ENCODE measurements at regions not wholly inside any gene's neighbourhood (a gene's known extent, or its start where the extent isn't known, plus 50 kb on each side); places are given as distances from the start of the nearest gene placed in this dataset.

DNA sequence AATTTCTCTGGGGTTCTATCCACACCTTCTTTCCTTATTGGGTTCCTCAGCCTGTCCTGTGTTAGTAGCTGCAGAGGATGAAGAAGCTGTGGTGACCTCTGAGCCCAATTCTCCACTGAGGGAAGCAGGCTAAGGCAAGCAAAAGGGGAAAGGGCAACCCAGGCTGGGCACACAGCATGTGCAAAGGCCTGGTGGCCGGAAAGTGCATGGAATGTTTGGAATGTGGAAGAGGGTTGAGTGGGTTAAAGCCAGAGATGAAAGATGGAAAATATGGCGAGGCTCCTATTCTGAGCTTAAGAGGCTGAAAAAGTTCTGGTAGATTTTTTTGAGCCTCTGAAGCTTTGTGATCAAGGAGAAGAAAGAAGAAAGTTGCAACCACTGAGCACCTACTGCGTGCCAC lies 247.1 kb downstream of the MIAT start (continued):
- TF ChIP-seq, protein P1, sequence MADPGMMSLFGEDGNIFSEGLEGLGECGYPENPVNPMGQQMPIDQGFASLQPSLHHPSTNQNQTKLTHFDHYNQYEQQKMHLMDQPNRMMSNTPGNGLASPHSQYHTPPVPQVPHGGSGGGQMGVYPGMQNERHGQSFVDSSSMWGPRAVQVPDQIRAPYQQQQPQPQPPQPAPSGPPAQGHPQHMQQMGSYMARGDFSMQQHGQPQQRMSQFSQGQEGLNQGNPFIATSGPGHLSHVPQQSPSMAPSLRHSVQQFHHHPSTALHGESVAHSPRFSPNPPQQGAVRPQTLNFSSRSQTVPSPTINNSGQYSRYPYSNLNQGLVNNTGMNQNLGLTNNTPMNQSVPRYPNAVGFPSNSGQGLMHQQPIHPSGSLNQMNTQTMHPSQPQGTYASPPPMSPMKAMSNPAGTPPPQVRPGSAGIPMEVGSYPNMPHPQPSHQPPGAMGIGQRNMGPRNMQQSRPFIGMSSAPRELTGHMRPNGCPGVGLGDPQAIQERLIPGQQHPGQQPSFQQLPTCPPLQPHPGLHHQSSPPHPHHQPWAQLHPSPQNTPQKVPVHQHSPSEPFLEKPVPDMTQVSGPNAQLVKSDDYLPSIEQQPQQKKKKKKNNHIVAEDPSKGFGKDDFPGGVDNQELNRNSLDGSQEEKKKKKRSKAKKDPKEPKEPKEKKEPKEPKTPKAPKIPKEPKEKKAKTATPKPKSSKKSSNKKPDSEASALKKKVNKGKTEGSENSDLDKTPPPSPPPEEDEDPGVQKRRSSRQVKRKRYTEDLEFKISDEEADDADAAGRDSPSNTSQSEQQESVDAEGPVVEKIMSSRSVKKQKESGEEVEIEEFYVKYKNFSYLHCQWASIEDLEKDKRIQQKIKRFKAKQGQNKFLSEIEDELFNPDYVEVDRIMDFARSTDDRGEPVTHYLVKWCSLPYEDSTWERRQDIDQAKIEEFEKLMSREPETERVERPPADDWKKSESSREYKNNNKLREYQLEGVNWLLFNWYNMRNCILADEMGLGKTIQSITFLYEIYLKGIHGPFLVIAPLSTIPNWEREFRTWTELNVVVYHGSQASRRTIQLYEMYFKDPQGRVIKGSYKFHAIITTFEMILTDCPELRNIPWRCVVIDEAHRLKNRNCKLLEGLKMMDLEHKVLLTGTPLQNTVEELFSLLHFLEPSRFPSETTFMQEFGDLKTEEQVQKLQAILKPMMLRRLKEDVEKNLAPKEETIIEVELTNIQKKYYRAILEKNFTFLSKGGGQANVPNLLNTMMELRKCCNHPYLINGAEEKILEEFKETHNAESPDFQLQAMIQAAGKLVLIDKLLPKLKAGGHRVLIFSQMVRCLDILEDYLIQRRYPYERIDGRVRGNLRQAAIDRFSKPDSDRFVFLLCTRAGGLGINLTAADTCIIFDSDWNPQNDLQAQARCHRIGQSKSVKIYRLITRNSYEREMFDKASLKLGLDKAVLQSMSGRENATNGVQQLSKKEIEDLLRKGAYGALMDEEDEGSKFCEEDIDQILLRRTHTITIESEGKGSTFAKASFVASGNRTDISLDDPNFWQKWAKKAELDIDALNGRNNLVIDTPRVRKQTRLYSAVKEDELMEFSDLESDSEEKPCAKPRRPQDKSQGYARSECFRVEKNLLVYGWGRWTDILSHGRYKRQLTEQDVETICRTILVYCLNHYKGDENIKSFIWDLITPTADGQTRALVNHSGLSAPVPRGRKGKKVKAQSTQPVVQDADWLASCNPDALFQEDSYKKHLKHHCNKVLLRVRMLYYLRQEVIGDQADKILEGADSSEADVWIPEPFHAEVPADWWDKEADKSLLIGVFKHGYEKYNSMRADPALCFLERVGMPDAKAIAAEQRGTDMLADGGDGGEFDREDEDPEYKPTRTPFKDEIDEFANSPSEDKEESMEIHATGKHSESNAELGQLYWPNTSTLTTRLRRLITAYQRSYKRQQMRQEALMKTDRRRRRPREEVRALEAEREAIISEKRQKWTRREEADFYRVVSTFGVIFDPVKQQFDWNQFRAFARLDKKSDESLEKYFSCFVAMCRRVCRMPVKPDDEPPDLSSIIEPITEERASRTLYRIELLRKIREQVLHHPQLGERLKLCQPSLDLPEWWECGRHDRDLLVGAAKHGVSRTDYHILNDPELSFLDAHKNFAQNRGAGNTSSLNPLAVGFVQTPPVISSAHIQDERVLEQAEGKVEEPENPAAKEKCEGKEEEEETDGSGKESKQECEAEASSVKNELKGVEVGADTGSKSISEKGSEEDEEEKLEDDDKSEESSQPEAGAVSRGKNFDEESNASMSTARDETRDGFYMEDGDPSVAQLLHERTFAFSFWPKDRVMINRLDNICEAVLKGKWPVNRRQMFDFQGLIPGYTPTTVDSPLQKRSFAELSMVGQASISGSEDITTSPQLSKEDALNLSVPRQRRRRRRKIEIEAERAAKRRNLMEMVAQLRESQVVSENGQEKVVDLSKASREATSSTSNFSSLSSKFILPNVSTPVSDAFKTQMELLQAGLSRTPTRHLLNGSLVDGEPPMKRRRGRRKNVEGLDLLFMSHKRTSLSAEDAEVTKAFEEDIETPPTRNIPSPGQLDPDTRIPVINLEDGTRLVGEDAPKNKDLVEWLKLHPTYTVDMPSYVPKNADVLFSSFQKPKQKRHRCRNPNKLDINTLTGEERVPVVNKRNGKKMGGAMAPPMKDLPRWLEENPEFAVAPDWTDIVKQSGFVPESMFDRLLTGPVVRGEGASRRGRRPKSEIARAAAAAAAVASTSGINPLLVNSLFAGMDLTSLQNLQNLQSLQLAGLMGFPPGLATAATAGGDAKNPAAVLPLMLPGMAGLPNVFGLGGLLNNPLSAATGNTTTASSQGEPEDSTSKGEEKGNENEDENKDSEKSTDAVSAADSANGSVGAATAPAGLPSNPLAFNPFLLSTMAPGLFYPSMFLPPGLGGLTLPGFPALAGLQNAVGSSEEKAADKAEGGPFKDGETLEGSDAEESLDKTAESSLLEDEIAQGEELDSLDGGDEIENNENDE (IDR thresholded peaks at IDR 0.05; ENCODE audit: insufficient replicate concordance, low read length), result no peak
- TF ChIP-seq BRCA1 (IDR thresholded peaks at IDR 0.05; ENCODE audit: low read depth, low read length) (no peak), RFX5 (IDR thresholded peaks at IDR 0.05; ENCODE audit: borderline replicate concordance, low read depth, low read length) (no peak), RBBP5 (IDR thresholded peaks at IDR 0.05; ENCODE audit: borderline replicate concordance, low read depth, low read length) (no peak), MAFK (IDR thresholded peaks at IDR 0.05; ENCODE audit: low read depth, low read length) (no peak), TAF7 (optimal IDR thresholded peaks at IDR 0.05; ENCODE audit: borderline replicate concordance, low read depth, low read length) (no peak), TBP (IDR thresholded peaks at IDR 0.05; ENCODE audit: low read depth, low read length) (no peak), SP4 (IDR thresholded peaks at IDR 0.05; ENCODE audit: low read length) (no peak), KDM4A (IDR thresholded peaks at IDR 0.05; ENCODE audit: low read depth, low read length, severe bottlenecking) (no peak), GTF2F1 (IDR thresholded peaks at IDR 0.05; ENCODE audit: borderline replicate concordance, low read depth, low read length) (no peak), KDM5A (IDR thresholded peaks at IDR 0.05; ENCODE audit: low read length) (no peak)
- TF ChIP-seq, protein P2, sequence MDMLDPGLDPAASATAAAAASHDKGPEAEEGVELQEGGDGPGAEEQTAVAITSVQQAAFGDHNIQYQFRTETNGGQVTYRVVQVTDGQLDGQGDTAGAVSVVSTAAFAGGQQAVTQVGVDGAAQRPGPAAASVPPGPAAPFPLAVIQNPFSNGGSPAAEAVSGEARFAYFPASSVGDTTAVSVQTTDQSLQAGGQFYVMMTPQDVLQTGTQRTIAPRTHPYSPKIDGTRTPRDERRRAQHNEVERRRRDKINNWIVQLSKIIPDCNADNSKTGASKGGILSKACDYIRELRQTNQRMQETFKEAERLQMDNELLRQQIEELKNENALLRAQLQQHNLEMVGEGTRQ (IDR thresholded peaks at IDR 0.05; ENCODE audit: low read length), result no peak

All from H1 (cell line).